ENCODE measurements at regions not wholly inside any gene's neighbourhood (a gene's known extent, or its start where the extent isn't known, plus 50 kb on each side); places are given as distances from the start of the nearest gene placed in this dataset.
A peak's percentile ranks its signal among the peaks of the same experiment; 100 is the strongest.
"Not testable (repeated sequence)": the region's sequence is repeated elsewhere in the genome, so short reads cannot be mapped to it uniquely, and the experiment has no call there.

GRCh38 chr18:77329651-77330050, 80.0 kb downstream of the GALR1 start:
- no peak for DNase-seq

GRCh38 chr18:77334876-77335275, 85.2 kb downstream of the GALR1 start:
- DNase-seq: no peak

- DNase-seq: no peak
Measured at GRCh38 chr18:77337604-77338003, 88.0 kb downstream of the GALR1 start.

DNA sequence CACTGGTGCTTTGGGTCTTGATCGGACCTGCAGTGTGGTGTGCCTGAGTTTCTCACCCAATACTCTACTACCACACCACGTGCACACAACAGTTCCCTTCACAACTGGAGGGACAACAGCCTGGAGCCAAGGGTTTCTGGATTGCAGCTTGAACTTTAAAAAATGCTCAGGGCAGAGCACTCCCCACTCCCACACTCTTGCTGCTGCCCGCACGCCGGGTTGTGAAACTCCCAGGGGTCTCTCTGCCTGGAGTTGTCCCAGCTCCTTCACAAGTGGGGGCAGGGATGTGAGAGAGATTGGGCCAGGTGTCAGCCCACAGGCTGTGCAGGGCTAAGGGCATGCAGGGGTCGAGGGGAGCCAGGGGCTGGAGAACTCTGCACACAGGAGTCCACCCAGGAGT, 89.4 kb downstream of the GALR1 start:
- DNase-seq: no peak

- DNase-seq: no peak
Measured at GRCh38 chr18:77339623-77340022, 90.0 kb downstream of the GALR1 start.

- no peak for DNase-seq
Measured at GRCh38 chr18:77340815-77341214, 91.2 kb downstream of the GALR1 start.

GRCh38 chr18:77341527-77342325, 92.1 kb downstream of the GALR1 start:
- no peak for DNase-seq

- no peak for DNase-seq
Measured at GRCh38 chr18:77342736-77343135, 93.1 kb downstream of the GALR1 start.

GRCh38 chr18:77343846-77344510, 94.3 kb downstream of the GALR1 start:
- no peak for DNase-seq

- no peak for DNase-seq
Measured at GRCh38 chr18:77344786-77345500, 95.3 kb downstream of the GALR1 start.

- no peak for DNase-seq
Measured at GRCh38 chr18:77346208-77346810, 96.7 kb downstream of the GALR1 start.

DNA sequence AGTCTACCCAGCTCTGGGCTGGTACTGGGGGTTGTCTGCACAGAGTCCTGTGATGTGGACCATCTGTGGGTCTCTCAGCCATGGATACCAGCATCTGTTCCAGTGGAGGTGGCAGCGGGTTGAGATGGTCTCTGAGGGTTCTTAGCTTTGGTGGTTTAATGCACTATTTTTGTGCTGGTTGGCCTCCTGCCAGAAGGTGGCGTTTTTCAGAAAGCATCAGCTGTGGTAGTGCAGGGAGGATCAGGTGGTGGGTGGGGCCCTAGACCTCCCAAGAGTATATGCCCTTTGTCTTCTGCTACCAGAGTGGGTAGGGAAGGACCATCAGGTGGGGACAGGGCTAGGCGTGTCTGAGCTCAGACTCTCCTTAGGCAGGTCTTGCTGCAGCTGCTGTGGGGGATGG, 103.7 kb downstream of the GALR1 start:
- not testable (repeated sequence) for DNase-seq

DNA sequence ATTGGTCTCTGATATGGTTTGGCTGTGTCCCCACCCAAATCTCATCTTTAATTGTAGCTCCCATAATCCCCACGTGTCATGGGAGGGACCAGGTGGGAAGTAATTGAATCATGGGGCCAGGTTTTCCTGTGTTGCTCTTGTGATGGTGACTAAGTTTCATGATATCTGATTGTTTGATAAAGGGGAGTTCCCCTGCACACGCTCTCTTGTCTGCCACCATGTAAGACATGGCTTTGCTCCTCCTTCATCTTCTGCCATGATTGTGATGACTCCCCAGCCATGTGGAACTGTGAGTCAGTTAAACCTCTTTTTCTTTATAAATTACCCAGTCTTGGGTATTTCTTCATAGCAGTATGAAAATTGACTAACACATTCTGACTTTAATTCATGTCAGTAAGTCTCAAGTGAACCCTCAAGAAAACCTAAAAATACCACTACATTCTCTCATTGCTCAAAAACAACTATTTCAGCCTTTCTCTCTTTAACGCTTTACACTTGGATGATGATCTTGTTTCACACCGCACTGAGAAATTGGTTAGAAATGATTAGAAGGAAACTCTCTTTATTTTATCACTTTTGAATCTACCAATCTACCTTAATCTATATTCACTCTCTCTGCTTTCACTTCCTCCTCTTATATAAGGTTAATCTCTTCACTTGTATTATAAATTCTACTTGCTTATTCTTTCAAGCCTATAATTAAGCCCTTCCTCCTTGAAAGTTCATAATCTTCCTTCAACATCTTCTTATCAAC, 110.1 kb downstream of the GALR1 start:
- no peak for DNase-seq

GRCh38 chr18:77360315-77361190, 110.9 kb downstream of the GALR1 start:
- no peak for DNase-seq

DNA sequence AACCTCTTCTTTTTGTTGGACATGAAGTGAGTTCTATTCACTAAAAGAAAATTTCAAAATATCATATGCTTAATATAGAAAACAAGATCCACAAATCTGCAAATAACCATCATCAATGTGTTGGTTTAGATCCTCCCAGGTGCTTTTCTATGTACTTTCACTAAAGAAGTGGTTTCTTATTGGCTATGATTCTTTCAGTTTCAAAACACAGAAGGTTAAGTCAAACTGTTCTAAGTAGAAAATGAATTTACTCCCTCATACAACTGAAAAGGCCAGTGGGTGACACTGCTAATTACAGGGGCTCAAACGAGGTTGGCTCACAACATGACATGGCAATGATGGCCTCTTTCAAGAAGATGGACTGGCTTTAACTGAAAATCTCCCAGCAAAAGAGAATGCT, 111.7 kb downstream of the GALR1 start:
- no peak for DNase-seq

DNA sequence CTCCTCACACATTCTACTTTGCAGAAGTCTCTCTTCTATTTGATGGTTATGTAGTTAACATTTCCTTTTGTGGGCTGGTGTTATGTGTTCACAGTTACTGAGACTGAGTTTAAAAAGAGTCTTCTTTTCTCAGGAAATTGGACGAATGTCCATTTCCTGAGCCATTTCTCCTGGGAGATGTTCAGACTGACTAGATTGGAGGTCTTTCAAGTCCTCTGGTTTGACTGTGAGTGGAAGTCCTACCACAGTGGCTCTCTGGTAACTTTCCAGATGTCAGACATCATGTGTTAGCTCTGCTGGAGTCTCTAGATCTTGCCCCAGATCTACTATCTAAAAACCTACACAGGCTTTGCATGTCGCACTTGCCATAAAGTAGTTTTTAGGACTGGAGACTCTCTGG, 116.0 kb downstream of the GALR1 start:
- DNase-seq: no peak

DNA sequence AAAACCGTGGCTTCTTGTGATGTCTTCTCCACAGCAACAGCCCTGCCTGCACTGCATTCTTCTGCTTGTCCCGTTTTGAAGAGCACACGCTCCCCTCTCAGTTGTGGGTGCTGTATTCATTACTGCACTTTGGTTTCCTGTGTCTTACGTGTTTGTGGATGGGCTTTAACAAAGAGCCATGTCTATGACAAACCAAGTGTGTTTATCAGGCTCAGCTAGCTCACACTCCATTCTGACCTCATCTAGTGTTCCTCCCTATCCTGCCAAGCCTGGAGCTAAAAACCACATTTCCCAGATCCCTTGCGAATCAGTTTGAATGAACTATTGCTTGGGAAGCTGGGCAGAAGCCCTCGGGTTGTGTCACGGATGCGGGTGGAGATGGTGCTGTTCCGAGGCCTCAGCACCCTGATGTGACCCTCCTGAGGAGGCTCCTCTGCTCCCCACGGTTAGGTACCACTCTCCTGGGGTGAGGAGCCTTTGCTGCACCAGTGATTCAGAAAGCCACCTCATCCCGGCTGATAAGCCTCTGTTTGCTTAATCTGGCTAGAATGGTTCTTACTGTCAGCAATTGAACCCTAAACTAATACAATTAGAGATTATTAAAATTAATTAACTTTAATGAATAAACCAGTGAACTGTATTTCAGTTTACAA, 116.5 kb downstream of the GALR1 start:
- DNase-seq: no peak

- peak; percentile 92 for DNase-seq
Measured at GRCh38 chr18:77366720-77367641, 117.3 kb downstream of the GALR1 start.

GRCh38 chr18:77369644-77370043, 120.0 kb downstream of the GALR1 start:
- no peak for DNase-seq

All from SHP77 treated with DMSO at 0.1 percent for 48 hours (cell line).